ENCODE measurements at regions not wholly inside any gene's neighbourhood (a gene's known extent, or its start where the extent isn't known, plus 50 kb on each side); places are given as distances from the start of the nearest gene placed in this dataset.
A peak's percentile ranks its signal among the peaks of the same experiment; 100 is the strongest.

- DNase-seq (ENCODE audit: low read depth): no peak
Measured at GRCh38 chr1:30381671-30382365, 341.6 kb downstream of the MATN1 start.

GRCh38 chr1:30381266-30381665, 342.1 kb downstream of the MATN1 start:
- no peak for DNase-seq (ENCODE audit: low read depth)

- DNase-seq (ENCODE audit: low read depth): no peak
Measured at GRCh38 chr1:30380625-30380984, 342.8 kb downstream of the MATN1 start.

- peak; percentile 58 for DNase-seq (ENCODE audit: low read depth)
Measured at GRCh38 chr1:30379684-30380624, 343.4 kb downstream of the MATN1 start.

GRCh38 chr1:30378991-30379581, 344.3 kb downstream of the MATN1 start:
- DNase-seq (ENCODE audit: low read depth): peak; percentile 85

- DNase-seq (ENCODE audit: low read depth): no peak
Measured at GRCh38 chr1:30378003-30378596, 345.3 kb downstream of the MATN1 start.

- peak; percentile 72 for DNase-seq (ENCODE audit: low read depth)
Measured at GRCh38 chr1:30377230-30378002, 346.0 kb downstream of the MATN1 start.

GRCh38 chr1:30376054-30376697, 347.2 kb downstream of the MATN1 start:
- no peak for DNase-seq (ENCODE audit: low read depth)

- no peak for DNase-seq (ENCODE audit: low read depth)
Measured at GRCh38 chr1:30375156-30375555, 348.2 kb downstream of the MATN1 start.

GRCh38 chr1:30374400-30375070, 348.9 kb downstream of the MATN1 start:
- no peak for DNase-seq (ENCODE audit: low read depth)

GRCh38 chr1:30373471-30374399, 349.6 kb downstream of the MATN1 start:
- DNase-seq (ENCODE audit: low read depth): no peak

- no peak for DNase-seq (ENCODE audit: low read depth)
Measured at GRCh38 chr1:30372792-30373433, 350.5 kb downstream of the MATN1 start.

- no peak for DNase-seq (ENCODE audit: low read depth)
Measured at GRCh38 chr1:30371888-30372791, 351.2 kb downstream of the MATN1 start.

- no peak for DNase-seq (ENCODE audit: low read depth)
Measured at GRCh38 chr1:30371179-30371788, 352.1 kb downstream of the MATN1 start.

- no peak for DNase-seq (ENCODE audit: low read depth)
Measured at GRCh38 chr1:30368651-30369240, 354.6 kb downstream of the MATN1 start.

GRCh38 chr1:30366911-30367310, 356.5 kb downstream of the MATN1 start:
- DNase-seq (ENCODE audit: low read depth): no peak

- DNase-seq (ENCODE audit: low read depth): no peak
Measured at GRCh38 chr1:30366199-30366598, 357.2 kb downstream of the MATN1 start.

All from LHCN-M2 (cell line).